DOHH2 (cell line): ENCODE measurements at regions not wholly inside any gene's neighbourhood (a gene's known extent, or its start where the extent isn't known, plus 50 kb on each side); places are given as distances from the start of the nearest gene placed in this dataset.

Experiments
- CTCF ChIP-seq: fragments of 200-600 bp; sonication (generic); IDR thresholded peaks from one replicate; pipeline ENCODE4 v1.5.1; 2014; ENCODE audit warnings: antibody characterized with exemption, mild to moderate bottlenecking, low read depth, low read length; ENCODE audit not compliant: poor library complexity, severe bottlenecking
- EZH2phosphoT487 ChIP-seq: fragments of 200-600 bp; sonication (generic); IDR thresholded peaks from 2 replicates; pipeline ENCODE4 v1.6.1; 2017; ENCODE audit warnings: borderline replicate concordance, mild to moderate bottlenecking, antibody characterized with exemption, low read length, moderate library complexity, mixed read lengths

DNA sequence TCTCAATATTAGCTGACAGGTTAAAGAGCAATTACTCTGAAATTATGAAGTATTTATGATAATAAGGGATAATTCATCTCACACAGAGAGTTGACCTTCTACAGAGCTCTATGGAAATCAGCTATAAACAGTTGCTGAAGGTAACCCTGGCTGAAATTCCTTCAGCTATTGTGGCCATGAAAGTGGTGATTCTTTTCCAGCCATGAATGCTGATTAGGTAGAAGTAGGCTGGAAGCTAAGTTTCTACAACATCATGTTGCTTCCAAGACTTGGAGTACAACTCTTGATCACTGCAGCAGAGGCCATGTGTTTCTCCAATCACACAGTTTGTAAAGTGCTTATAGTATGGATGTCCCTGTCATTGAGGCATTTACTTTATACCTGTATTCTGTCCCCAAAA lies 2128.9 kb downstream of the MRPL39 start:
- TF ChIP-seq CTCF (no peak), EZH2phosphoT487 (no peak)
